ENCODE measurements at regions not wholly inside any gene's neighbourhood (a gene's known extent, or its start where the extent isn't known, plus 50 kb on each side); places are given as distances from the start of the nearest gene placed in this dataset.
"Not testable (repeated sequence)": the region's sequence is repeated elsewhere in the genome, so short reads cannot be mapped to it uniquely, and the experiment has no call there.

- Histone ChIP-seq H2AK5ac (ENCODE audit: low read depth, low read length) (no peak overlapping the region), H3K27me3 (ENCODE audit: control insufficient read depth in 3 of 3, insufficient read depth in 3 of 3, low read depth in 1 of 3, low read length in 3 of 3) (no peaks in the 10 kb centered on the region), H3K4me1 (ENCODE audit: control insufficient read depth in 2 of 2, insufficient read depth in 1 of 2, low read depth in 1 of 2, low read length in 2 of 2) (no peaks in the 10 kb centered on the region), H3K9ac (ENCODE audit: low read depth, low read length, poor library complexity) (no peak overlapping the region), H3K9me3 (replicated peaks in 1 of 2; ENCODE audit: control insufficient read depth in 2 of 2, insufficient read depth in 1 of 2, low read depth in 1 of 2, low read length in 2 of 2) (peaks cover 1 to 3% of the 10 kb centered on the region in 2 donors), H3K14ac (ENCODE audit: low read length) (no peak overlapping the region), H2BK5ac (ENCODE audit: low read length) (peak overlapping the region; percentile 71), H3K36me3 (replicated peaks in 1 of 2; ENCODE audit: control insufficient read depth in 2 of 2, insufficient read depth in 2 of 2, low read length in 2 of 2) (peaks cover 0 to 2% of the 10 kb centered on the region in 2 donors), H3K27ac (replicated peaks; ENCODE audit: low read length) (peak overlapping the region; percentile 92), H2AFZ (ENCODE audit: low read length) (peak overlapping the region; percentile 75), H4K8ac (ENCODE audit: low read depth, low read length) (no peak overlapping the region), H3K4me2 (ENCODE audit: insufficient read depth, low read length, poor library complexity, severe bottlenecking) (peak overlapping the region; percentile 62), H2BK12ac (ENCODE audit: low read length) (no peak overlapping the region), H3K4ac (ENCODE audit: low read length) (no peak overlapping the region), H3K79me1 (ENCODE audit: low read depth, low read length) (no peaks in the 10 kb centered on the region), H3K18ac (ENCODE audit: low read length) (peak overlapping the region; percentile 91), H2BK15ac (ENCODE audit: low read length) (no peak overlapping the region), H3K23ac (ENCODE audit: low read depth, low read length, poor library complexity) (no peak overlapping the region), H2BK120ac (ENCODE audit: low read depth, low read length) (no peak overlapping the region), H3K4me3 (ENCODE audit: low read length in 2 of 2) (peak overlapping the region; percentile 60 to 69), H4K91ac (ENCODE audit: low read depth, low read length, poor library complexity) (no peak overlapping the region)
- peak; percentile 37 for DNase-seq (ENCODE audit: low spot score)
- WGBS, 2 donors (ENCODE audit: extremely low coverage in 2 of 2, insufficient read length in 2 of 2, insufficient replicate concordance in 1 of 2) = no CpG with 5 or more reads among the region's 23 CpGs
Measured at GRCh38 chr9:97237311-97237786, 70.1 kb upstream of the CCDC180 start.

GRCh38 chr9:97233009-97233400, 74.5 kb upstream of the CCDC180 start:
- H3K4me2 ChIP-seq (ENCODE audit: insufficient read depth, low read length, poor library complexity, severe bottlenecking); H3K27ac ChIP-seq (replicated peaks; ENCODE audit: low read length); H2BK5ac ChIP-seq (ENCODE audit: low read length); H3K9ac ChIP-seq (ENCODE audit: low read depth, low read length, poor library complexity); H3K18ac ChIP-seq (ENCODE audit: low read length); H4K91ac ChIP-seq (ENCODE audit: low read depth, low read length, poor library complexity); H4K8ac ChIP-seq (ENCODE audit: low read depth, low read length); H3K36me3 ChIP-seq (replicated peaks in 1 of 2; ENCODE audit: control insufficient read depth in 2 of 2, insufficient read depth in 2 of 2, low read length in 2 of 2); H3K23ac ChIP-seq (ENCODE audit: low read depth, low read length, poor library complexity); H3K79me1 ChIP-seq (ENCODE audit: low read depth, low read length); H2BK120ac ChIP-seq (ENCODE audit: low read depth, low read length); H3K14ac ChIP-seq (ENCODE audit: low read length); H2BK15ac ChIP-seq (ENCODE audit: low read length); H2AK5ac ChIP-seq (ENCODE audit: low read depth, low read length); H2BK12ac ChIP-seq (ENCODE audit: low read length); H3K27me3 ChIP-seq (ENCODE audit: control insufficient read depth in 3 of 3, insufficient read depth in 3 of 3, low read depth in 1 of 3, low read length in 3 of 3); H3K4me1 ChIP-seq (ENCODE audit: control insufficient read depth in 2 of 2, insufficient read depth in 1 of 2, low read depth in 1 of 2, low read length in 2 of 2); H3K9me3 ChIP-seq (replicated peaks in 1 of 2; ENCODE audit: control insufficient read depth in 2 of 2, insufficient read depth in 1 of 2, low read depth in 1 of 2, low read length in 2 of 2); H2AFZ ChIP-seq (ENCODE audit: low read length); DNase-seq (ENCODE audit: low spot score); H3K4ac ChIP-seq (ENCODE audit: low read length); H3K4me3 ChIP-seq (ENCODE audit: low read length in 2 of 2): not testable (repeated sequence)
- no CpG with 5 or more reads among the region's 2 CpGs for WGBS, 2 donors (ENCODE audit: extremely low coverage in 2 of 2, insufficient read length in 2 of 2, insufficient replicate concordance in 1 of 2)

- H2BK15ac ChIP-seq (ENCODE audit: low read length); H3K18ac ChIP-seq (ENCODE audit: low read length); H3K4me1 ChIP-seq (ENCODE audit: control insufficient read depth in 2 of 2, insufficient read depth in 1 of 2, low read depth in 1 of 2, low read length in 2 of 2); H3K79me1 ChIP-seq (ENCODE audit: low read depth, low read length); H2AFZ ChIP-seq (ENCODE audit: low read length); H2AK5ac ChIP-seq (ENCODE audit: low read depth, low read length); H3K27ac ChIP-seq (replicated peaks; ENCODE audit: low read length); H3K9ac ChIP-seq (ENCODE audit: low read depth, low read length, poor library complexity); H2BK12ac ChIP-seq (ENCODE audit: low read length); DNase-seq (ENCODE audit: low spot score); H3K36me3 ChIP-seq (replicated peaks in 1 of 2; ENCODE audit: control insufficient read depth in 2 of 2, insufficient read depth in 2 of 2, low read length in 2 of 2); H3K14ac ChIP-seq (ENCODE audit: low read length); H3K4ac ChIP-seq (ENCODE audit: low read length); H3K9me3 ChIP-seq (replicated peaks in 1 of 2; ENCODE audit: control insufficient read depth in 2 of 2, insufficient read depth in 1 of 2, low read depth in 1 of 2, low read length in 2 of 2); H3K27me3 ChIP-seq (ENCODE audit: control insufficient read depth in 3 of 3, insufficient read depth in 3 of 3, low read depth in 1 of 3, low read length in 3 of 3); H3K4me2 ChIP-seq (ENCODE audit: insufficient read depth, low read length, poor library complexity, severe bottlenecking); H3K23ac ChIP-seq (ENCODE audit: low read depth, low read length, poor library complexity); H3K4me3 ChIP-seq (ENCODE audit: low read length in 2 of 2); H4K91ac ChIP-seq (ENCODE audit: low read depth, low read length, poor library complexity); H2BK5ac ChIP-seq (ENCODE audit: low read length); H4K8ac ChIP-seq (ENCODE audit: low read depth, low read length); H2BK120ac ChIP-seq (ENCODE audit: low read depth, low read length): not testable (repeated sequence)
- WGBS, 2 donors (ENCODE audit: extremely low coverage in 2 of 2, insufficient read length in 2 of 2, insufficient replicate concordance in 1 of 2) = no CpG with 5 or more reads among the region's 13 CpGs
Measured at GRCh38 chr9:97232060-97233008, 75.1 kb upstream of the CCDC180 start.

GRCh38 chr9:97222393-97222792, 85.1 kb upstream of the CCDC180 start:
- not testable (repeated sequence) for H3K4me1 ChIP-seq (ENCODE audit: control insufficient read depth in 2 of 2, insufficient read depth in 1 of 2, low read depth in 1 of 2, low read length in 2 of 2); H3K4ac ChIP-seq (ENCODE audit: low read length); H2BK12ac ChIP-seq (ENCODE audit: low read length); H3K27ac ChIP-seq (replicated peaks; ENCODE audit: low read length); H3K79me1 ChIP-seq (ENCODE audit: low read depth, low read length); H2AK5ac ChIP-seq (ENCODE audit: low read depth, low read length); H3K14ac ChIP-seq (ENCODE audit: low read length); H3K23ac ChIP-seq (ENCODE audit: low read depth, low read length, poor library complexity); H2BK15ac ChIP-seq (ENCODE audit: low read length); H3K36me3 ChIP-seq (replicated peaks in 1 of 2; ENCODE audit: control insufficient read depth in 2 of 2, insufficient read depth in 2 of 2, low read length in 2 of 2); H3K9me3 ChIP-seq (replicated peaks in 1 of 2; ENCODE audit: control insufficient read depth in 2 of 2, insufficient read depth in 1 of 2, low read depth in 1 of 2, low read length in 2 of 2); H4K8ac ChIP-seq (ENCODE audit: low read depth, low read length); H2BK5ac ChIP-seq (ENCODE audit: low read length); H4K91ac ChIP-seq (ENCODE audit: low read depth, low read length, poor library complexity); H2BK120ac ChIP-seq (ENCODE audit: low read depth, low read length)
- WGBS, 2 donors (ENCODE audit: extremely low coverage in 2 of 2, insufficient read length in 2 of 2, insufficient replicate concordance in 1 of 2) = no CpG with 5 or more reads among the region's 21 CpGs
- Histone ChIP-seq H2AFZ (ENCODE audit: low read length) (peak overlapping the region; percentile 92), H3K18ac (ENCODE audit: low read length) (peak overlapping the region; percentile 0), H3K27me3 (ENCODE audit: control insufficient read depth in 3 of 3, insufficient read depth in 3 of 3, low read depth in 1 of 3, low read length in 3 of 3) (peaks cover 0 to 36% (median 11%) of the 10 kb centered on the region in 3 experiments), H3K9ac (ENCODE audit: low read depth, low read length, poor library complexity) (peak overlapping the region; percentile 63), H3K4me3 (ENCODE audit: low read length in 2 of 2) (peak overlapping the region in 1 of 2 donors; percentile 69), H3K4me2 (ENCODE audit: insufficient read depth, low read length, poor library complexity, severe bottlenecking) (peak overlapping the region; percentile 81)
- peak; percentile 26 for DNase-seq (ENCODE audit: low spot score)
